ENCODE measurements at regions not wholly inside any gene's neighbourhood (a gene's known extent, or its start where the extent isn't known, plus 50 kb on each side); places are given as distances from the start of the nearest gene placed in this dataset.
"Not testable (repeated sequence)": the region's sequence is repeated elsewhere in the genome, so short reads cannot be mapped to it uniquely, and the experiment has no call there.

DNA sequence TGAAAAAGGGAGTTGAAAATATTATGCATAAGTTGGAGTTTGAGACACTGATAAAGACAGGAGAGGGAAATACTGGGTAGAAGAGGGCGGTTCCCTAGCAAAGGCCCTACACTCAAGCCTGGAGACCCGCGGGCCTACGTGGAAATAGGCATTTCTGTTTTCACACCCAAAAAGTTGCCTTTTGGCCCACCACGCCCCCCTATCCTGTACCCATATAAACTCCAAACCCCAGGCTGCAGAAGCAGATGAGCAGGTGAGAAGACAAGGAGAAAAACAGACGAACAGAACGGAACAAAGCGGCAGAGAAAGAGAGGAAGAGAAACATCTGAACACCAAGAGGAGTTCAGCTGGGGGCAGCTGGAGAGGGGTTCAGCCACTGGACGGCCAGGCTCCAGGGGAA, 177.9 kb downstream of the GALC start:
- DNase-seq (ENCODE audit: low read depth in 3 of 3), result no peak

GRCh38 chr14:87813686-87814085, 179.3 kb downstream of the GALC start:
- no peak for DNase-seq (ENCODE audit: low read depth in 3 of 3)

DNA sequence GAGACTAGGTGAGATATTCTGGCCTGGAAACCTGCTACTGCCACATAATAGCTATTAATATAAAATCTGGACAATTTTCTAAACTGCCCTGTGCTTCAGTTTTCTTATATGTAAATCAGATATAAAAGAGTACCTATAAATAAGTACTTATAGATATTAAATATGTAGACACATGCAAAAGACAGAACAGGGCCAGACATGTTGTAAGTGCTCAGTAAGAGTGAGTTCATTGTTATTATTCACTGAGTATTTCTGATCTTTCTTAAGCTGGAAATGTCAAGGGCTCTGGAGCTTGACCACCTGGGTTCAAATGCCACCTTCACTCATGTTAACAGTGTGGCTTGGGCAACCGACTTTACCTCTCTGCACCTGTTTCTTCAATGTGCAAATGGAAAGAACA, 179.8 kb downstream of the GALC start:
- no peak for DNase-seq (ENCODE audit: low read depth in 3 of 3)

- DNase-seq (ENCODE audit: low read depth in 3 of 3), result no peak
Measured at GRCh38 chr14:87811246-87811645, 181.7 kb downstream of the GALC start.

- no peak for DNase-seq (ENCODE audit: low read depth in 3 of 3)
Measured at GRCh38 chr14:87810711-87811110, 182.3 kb downstream of the GALC start.

DNA sequence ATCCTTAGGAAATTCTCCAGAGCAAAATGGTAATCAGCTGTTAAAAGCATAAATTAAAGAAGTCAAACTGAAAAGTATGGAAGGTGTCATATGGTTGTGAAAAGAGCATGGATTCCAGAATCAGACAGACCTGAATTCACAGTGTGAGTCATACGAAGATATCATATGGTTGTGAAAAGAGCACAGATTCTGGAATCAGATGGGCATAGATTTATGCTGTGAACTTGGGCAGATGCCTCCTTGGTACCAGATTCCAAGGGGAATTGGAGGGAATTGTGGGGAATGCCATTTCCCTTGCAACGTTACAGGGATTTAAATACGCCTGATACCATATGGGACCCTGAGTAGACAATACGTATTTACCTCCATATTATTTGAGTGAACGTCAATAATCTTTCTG, 183.7 kb downstream of the GALC start:
- no peak for DNase-seq (ENCODE audit: low read depth in 3 of 3)

DNA sequence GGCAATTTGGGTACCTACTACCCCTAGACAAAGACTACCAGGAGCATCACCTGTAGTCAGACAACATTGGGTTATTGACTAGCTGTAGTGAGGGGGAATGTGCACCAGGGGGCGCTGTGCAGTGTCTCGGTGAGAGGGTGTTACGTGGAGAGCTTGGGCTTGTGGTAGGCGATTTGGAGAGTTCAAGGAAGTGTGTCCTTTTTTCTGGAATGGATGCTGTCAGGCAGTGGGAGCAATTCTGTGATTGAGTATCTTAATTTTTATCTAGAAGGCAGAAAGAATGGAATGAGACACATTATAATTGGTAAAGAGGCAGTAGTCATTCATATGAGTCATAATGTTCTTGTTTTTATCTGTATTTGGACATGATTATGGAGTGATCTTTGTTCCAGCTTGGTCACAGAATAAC, 187.7 kb downstream of the GALC start:
- DNase-seq (ENCODE audit: low read depth in 3 of 3), result peak; percentile 24 to 44 (median 32)

DNA sequence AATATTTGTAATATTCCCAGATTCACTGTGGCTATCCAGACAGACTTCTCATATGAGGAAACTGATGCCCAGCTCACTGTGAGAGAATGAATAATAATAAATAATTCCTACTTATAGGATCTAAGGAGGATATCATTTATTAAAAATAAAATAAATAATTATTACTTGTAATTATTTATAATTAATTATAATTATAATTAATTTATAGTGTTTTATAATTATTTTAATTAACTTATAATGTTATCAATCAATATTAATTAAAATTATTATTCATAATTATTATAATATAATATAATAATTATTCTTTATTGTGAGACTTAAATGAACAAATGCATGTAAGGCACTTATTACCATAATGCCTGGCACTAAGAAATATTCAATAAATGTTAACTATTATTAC, 192.8 kb downstream of the GALC start:
- DNase-seq (ENCODE audit: low read depth in 3 of 3), result no peak

DNA sequence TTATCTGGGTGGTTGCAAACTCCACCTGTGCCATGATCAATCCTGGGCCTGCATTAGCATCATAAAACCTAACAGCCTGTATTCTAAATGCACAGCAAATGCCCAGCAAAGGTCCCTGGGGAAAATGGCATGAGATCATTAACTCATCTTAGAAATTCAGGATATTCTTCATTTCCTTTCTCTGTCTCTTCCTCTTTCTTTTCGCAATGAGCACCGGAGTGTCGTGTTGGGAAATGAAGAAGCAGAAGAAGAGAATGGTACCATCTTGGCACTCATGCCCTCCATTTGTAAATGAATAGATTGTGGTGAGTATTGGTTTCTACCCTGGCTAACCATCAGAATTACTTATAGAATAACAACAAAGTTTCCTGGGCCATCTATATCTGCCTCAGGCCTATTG, 193.6 kb downstream of the GALC start:
- DNase-seq (ENCODE audit: low read depth in 3 of 3), result no peak

GRCh38 chr14:87797001-87797400, 196.0 kb downstream of the GALC start:
- DNase-seq (ENCODE audit: low read depth in 3 of 3), result no peak

DNA sequence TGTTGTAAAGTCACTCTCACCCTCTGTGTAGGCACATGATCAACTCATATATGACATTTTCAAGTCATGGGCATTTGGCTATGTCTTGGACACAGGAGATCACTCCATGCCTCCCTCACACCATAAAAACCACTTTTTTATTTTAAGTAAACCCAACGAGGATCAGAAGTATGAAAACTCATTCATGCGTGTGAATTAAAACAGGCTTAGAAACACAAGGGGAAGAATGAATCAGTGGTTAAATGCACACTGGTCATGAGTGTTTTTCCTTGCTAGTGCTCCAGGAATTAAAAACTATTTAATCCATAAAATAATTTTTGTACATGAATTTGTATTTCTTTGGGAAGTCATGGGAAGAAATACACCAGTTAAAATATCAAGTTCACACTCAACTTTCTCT, 198.4 kb downstream of the GALC start:
- no peak for DNase-seq (ENCODE audit: low read depth in 3 of 3)

DNA sequence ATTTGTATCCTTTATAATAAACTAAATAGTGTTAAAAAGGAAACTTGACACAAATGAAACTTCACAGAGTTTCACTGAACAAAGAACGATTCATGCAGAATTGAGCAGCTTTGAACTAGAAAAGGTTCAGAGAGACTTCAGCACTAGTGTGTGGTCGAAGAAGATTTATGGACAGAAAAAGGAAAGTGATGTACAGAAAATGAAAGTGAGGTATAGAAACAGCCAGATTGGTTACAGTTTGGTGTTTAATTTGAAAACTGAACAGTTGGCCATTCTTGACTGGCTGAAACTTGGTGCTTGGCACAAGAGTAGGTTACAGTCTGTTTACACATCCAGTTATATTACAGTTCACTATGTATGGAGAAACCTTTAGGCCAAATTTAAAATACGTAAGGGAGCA, 207.1 kb downstream of the GALC start:
- DNase-seq (ENCODE audit: low read depth in 3 of 3), result no peak

DNA sequence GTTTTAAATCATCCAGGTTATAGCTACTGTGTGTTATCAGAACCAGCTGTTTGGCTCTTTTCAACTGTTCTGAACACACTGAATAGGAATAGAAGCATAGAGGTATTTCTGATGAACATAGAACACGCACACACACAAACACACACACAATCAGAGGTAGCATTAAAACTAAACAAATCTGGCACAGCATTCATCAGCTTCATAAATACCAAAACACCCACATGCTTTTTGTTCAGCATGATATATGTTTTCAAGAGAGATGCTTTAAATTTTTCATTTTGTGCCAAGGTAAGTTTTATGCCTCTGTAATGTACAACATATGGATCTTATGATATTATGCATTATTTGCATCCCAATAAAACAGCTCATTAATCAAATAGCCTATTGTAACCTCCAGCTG, 208.6 kb downstream of the GALC start:
- no peak for DNase-seq (ENCODE audit: low read depth in 3 of 3)

GRCh38 chr14:87783071-87783470, 209.9 kb downstream of the GALC start:
- DNase-seq (ENCODE audit: low read depth in 3 of 3), result no peak

DNA sequence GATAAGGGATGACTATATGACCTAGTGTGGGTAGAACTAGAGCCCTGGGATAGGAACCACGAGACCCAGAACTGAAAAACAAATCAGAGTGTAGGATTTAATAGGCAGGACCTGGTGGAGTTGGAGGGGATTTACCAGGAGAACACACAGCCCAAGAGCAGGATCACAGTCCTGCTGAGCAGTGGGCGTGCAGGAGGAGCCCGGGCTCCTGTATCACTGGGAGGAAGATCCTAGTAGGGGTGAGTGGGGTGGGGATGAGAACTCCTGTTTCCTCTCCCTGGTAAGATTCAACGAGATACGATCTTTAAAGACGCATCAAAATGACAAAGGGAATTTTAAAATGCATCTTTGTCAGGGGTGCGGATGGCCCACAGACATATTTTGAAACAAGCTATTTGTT, 220.1 kb downstream of the GALC start:
- no peak for DNase-seq (ENCODE audit: low read depth in 3 of 3)

DNA sequence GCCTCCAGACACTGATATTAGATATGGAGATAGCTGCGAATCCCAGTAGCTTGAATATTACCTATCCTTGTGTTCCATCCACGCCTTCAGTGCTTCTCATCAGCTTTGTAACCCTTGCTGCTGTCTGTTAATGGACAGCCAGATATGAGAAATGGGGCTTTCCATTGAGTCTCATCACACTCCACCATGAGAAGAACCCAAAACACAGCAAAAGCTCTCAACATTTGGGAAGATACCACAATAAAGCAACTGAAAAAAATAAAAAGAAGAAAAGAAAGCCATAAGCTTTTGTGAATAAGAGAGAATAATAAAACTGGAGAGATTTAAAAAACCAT, 225.4 kb downstream of the GALC start:
- no peak for DNase-seq (ENCODE audit: low read depth in 3 of 3)

DNA sequence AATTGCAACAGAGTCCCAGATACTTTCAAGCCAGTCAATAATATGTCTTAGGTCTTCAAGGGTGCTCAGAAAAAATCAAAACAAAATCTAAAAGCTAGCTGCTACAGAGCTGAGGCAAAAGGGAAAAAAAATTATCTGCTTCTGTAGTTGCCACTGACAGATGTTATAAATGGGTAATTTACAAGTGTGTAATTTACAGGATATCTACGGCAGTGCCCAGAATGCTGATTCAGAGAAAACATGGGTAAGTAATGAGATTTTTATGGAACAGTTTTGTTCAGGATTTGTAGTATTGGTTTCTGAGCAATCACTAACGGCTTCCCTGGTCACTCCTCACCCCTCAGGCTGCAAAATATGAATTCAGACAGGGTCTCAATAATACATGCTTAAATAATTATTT, 234.1 kb downstream of the GALC start:
- no peak for DNase-seq (ENCODE audit: low read depth in 3 of 3)

DNA sequence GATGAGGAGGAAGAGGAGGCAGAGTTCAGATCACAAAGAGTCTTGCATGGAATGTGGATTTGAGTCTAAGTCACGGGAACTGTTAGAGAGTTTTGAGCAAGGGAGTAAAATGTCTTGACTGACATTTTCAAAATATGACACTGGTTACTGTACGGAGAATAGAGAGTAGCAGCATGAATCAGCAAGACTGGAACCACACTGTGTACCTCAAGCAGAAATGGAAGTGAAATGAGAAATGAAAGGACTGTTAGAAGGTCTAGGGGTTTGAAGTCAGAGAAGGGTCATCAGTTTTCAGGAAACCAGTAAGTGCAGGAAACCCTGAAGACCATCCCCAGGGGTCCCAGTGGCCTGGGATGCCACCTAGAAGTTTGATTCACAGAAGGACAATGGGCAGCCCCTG, 236.3 kb downstream of the GALC start:
- DNase-seq (ENCODE audit: low read depth in 3 of 3), result no peak

DNA sequence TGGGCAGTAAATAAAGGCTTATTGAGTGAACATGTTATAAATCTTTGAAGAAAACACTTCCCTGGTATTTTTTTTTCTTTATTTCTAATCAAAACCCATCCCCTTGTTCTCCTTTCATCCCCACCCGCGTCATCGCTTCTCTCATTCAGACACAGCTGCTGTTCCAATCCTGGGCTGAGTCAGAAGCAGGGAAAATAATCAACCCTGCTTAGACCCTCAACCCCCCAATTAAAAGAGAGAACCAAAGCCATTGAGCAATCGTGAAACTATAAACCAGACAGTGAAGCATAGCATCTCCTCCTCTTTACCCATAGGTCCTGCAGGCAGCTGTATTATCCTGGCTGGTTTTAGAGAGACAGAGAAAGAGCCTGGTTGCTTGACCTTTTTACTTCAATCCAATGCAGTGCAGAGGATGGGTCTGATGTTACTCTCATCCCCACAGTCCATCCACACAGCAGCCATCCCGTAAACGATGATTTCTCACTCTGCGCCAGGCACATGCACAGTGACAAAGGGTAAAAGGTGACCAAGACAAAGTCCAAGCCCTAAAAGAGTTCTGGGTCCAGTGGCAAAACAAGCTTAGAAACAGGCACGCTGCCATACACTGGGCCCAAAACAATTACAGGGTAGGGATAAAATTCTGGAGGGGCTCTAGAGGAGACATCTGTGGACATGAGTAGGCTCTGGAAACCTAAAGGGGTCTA, 238.3 kb downstream of the GALC start:
- DNase-seq (ENCODE audit: low read depth in 3 of 3), result no peak

- DNase-seq (ENCODE audit: low read depth in 3 of 3), result no peak
Measured at GRCh38 chr14:87748558-87748957, 244.4 kb downstream of the GALC start.

GRCh38 chr14:87745507-87746118, 247.4 kb downstream of the GALC start:
- no peak for DNase-seq (ENCODE audit: low read depth in 3 of 3)

DNA sequence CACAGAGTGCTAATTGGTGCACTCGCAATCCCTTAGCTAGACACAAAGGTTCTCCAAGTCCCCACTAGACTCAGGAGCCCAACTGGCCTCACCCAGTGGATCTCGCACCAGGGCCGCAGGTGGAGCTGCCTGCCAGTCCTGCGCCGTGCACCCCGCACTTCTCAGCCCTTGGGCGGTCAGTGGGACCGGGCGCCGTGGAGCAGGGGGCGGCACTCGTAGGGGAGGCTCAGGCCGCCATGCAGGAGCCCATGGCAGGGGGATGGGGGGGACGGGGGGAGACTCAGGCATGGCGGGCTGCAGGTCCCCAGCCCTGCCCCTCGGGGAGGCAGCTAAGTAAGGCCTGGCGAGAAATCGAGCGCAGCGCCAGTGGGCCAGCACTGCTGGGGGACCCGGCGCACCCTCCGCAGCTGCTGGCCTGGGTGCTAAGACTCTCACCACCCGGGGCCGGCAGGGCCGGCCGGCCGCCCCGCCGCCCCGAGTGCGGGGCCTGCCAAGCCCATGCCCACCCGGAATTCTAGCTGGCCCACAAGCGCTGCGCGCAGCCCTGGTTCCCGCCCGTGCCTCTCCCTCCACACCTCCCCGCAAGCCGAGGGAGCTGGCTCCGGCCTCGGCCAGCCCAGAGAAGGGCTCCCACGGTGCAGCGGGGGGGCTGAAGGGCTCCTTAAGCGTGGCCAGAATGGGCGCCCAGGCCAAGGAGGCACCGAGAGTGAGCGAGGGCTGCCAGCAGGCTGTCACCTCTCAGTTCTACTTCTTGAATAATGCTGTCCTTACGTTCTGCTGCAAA, 258.2 kb downstream of the GALC start:
- DNase-seq (ENCODE audit: low read depth in 3 of 3), result not testable (repeated sequence)

- DNase-seq (ENCODE audit: low read depth in 3 of 3), result not testable (repeated sequence)
Measured at GRCh38 chr14:87733115-87733514, 259.9 kb downstream of the GALC start.

All from stimulated activated CD4-positive, alpha-beta T cell treated with anti-CD3 and anti-CD28 coated beads, TNF-alpha, amount 100 ng/mL, for 48 hours (primary cell).